DND-41 (cell line): ENCODE measurements at regions not wholly inside any gene's neighbourhood (a gene's known extent, or its start where the extent isn't known, plus 50 kb on each side); places are given as distances from the start of the nearest gene placed in this dataset.
A peak's percentile ranks its signal among the peaks of the same experiment; 100 is the strongest.

Source experiments
- ATAC-seq: fragments of 200-7000 bp; cut with Tn5 transposase; 3 replicates; pipeline ENCODE4 v1.9.1; 2021; ENCODE audit warnings: low read depth; ENCODE audit not compliant: insufficient read depth
- DNase-seq: peaks from one replicate; pipeline ENCODE4 v3.0.0-alpha.2; 2020
- H2AFZ ChIP-seq: 2 replicates; pipeline ENCODE4 v1.6.0; 2012; ENCODE audit warnings: low read depth, low read length
- H3K27ac ChIP-seq: 2 replicates; pipeline ENCODE4 v1.5.1; 2012; ENCODE audit warnings: low read length, inconsistent platforms
- H3K27me3 ChIP-seq: fragments of 200-600 bp; sonication (generic); 2 replicates; pipeline ENCODE4 v1.6.0; 2012; ENCODE audit warnings: low read length, mild to moderate bottlenecking, inconsistent platforms; ENCODE audit not compliant: insufficient read depth, poor library complexity
- H3K36me3 ChIP-seq: 2 replicates; pipeline ENCODE4 v1.5.1; 2012; ENCODE audit warnings: low read length, inconsistent platforms; ENCODE audit not compliant: insufficient read depth
- H3K4me1 ChIP-seq: 2 replicates; pipeline ENCODE4 v1.5.1; 2012; ENCODE audit warnings: mild to moderate bottlenecking, low read length; ENCODE audit not compliant: insufficient read depth
- H3K4me2 ChIP-seq: 2 replicates; pipeline ENCODE4 v1.6.0; 2012; ENCODE audit warnings: mild to moderate bottlenecking, moderate library complexity, low read length, inconsistent platforms; ENCODE audit not compliant: insufficient read depth
- H3K4me3 ChIP-seq, 2 experiments: fragments of 200-600 bp in 1 of 2; shearing (Covaris generic) in 1 of 2; 2 replicates each; pipeline ENCODE4 v1.5.1; 2012 to 2016; ENCODE audit warnings: inconsistent platforms in 2 of 2, low read length in 2 of 2, mild to moderate bottlenecking in 2 of 2, low read depth in 1 of 2, moderate library complexity in 1 of 2
- H3K79me2 ChIP-seq: 2 replicates; pipeline ENCODE4 v1.6.0; 2012; ENCODE audit warnings: low read length, inconsistent platforms; ENCODE audit not compliant: insufficient read depth
- H3K9ac ChIP-seq: 2 replicates; pipeline ENCODE4 v1.6.0; 2012; ENCODE audit warnings: low read depth, mild to moderate bottlenecking, inconsistent platforms, low read length, moderate library complexity
- H3K9me3 ChIP-seq: 2 replicates; pipeline ENCODE4 v1.5.1; 2012; ENCODE audit warnings: low read length, moderate library complexity, mild to moderate bottlenecking, inconsistent platforms; ENCODE audit not compliant: insufficient read depth, severe bottlenecking
- H4K20me1 ChIP-seq: 2 replicates; pipeline ENCODE4 v1.6.0; 2012; ENCODE audit warnings: low read length; ENCODE audit not compliant: insufficient read depth
- EZH2 ChIP-seq: IDR thresholded peaks from 3 replicates; pipeline ENCODE4 v1.6.1; 2012; ENCODE audit warnings: borderline replicate concordance, low read depth, mild to moderate bottlenecking, moderate library complexity, low read length, inconsistent platforms; ENCODE audit not compliant: severe bottlenecking
- TF ChIP-seq, protein P1 (sequence below): IDR thresholded peaks from 2 replicates; pipeline ENCODE4 v1.5.1; 2012; ENCODE audit warnings: borderline replicate concordance, low read length, moderate library complexity, mild to moderate bottlenecking; ENCODE audit not compliant: poor library complexity, severe bottlenecking; ENCODE audit errors: extremely low read depth

DNA sequence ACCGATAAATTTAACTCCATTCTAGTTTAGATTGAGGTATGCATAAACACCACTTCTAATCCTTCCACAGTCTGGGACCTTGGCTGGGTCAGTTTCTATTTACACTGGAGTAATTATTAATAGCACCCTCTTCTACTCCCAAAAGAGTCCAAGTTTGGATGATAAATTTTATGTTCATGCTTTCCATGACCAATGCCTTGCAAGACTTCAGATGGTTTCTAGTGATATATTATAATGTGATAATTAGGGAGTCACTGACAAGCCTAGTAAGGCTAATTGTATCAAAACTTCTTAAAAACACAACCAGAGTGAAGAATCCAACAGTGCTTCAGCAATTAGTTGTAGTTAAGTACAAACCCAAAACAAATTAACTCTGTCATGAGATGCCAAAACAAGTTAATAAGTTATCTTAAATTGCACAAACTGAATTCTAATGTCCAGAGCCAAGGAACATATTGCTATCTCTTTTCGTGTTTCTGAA, 489.6 kb downstream of the TTLL7 start:
- Histone ChIP-seq H3K27ac (no peak overlapping the region), H3K4me3 (no peak overlapping the region), H3K4me1 (peaks cover 21% of the 10 kb centered on the region), H3K36me3 (no peaks in the 10 kb centered on the region), H3K27me3 (no peaks in the 10 kb centered on the region), H3K9me3 (no peaks in the 10 kb centered on the region), H3K9ac (no peak overlapping the region), H3K4me2 (peak overlapping the region; percentile 58; the same call in 1 of the 2 replicates), H4K20me1 (no peaks in the 10 kb centered on the region), H2AFZ (no peak overlapping the region), H3K79me2 (no peaks in the 10 kb centered on the region)
- ATAC-seq (no peak), DNase-seq (no peak)
- TF ChIP-seq, protein P1, sequence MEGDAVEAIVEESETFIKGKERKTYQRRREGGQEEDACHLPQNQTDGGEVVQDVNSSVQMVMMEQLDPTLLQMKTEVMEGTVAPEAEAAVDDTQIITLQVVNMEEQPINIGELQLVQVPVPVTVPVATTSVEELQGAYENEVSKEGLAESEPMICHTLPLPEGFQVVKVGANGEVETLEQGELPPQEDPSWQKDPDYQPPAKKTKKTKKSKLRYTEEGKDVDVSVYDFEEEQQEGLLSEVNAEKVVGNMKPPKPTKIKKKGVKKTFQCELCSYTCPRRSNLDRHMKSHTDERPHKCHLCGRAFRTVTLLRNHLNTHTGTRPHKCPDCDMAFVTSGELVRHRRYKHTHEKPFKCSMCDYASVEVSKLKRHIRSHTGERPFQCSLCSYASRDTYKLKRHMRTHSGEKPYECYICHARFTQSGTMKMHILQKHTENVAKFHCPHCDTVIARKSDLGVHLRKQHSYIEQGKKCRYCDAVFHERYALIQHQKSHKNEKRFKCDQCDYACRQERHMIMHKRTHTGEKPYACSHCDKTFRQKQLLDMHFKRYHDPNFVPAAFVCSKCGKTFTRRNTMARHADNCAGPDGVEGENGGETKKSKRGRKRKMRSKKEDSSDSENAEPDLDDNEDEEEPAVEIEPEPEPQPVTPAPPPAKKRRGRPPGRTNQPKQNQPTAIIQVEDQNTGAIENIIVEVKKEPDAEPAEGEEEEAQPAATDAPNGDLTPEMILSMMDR: no peak
- TF ChIP-seq EZH2: no peak

DNA sequence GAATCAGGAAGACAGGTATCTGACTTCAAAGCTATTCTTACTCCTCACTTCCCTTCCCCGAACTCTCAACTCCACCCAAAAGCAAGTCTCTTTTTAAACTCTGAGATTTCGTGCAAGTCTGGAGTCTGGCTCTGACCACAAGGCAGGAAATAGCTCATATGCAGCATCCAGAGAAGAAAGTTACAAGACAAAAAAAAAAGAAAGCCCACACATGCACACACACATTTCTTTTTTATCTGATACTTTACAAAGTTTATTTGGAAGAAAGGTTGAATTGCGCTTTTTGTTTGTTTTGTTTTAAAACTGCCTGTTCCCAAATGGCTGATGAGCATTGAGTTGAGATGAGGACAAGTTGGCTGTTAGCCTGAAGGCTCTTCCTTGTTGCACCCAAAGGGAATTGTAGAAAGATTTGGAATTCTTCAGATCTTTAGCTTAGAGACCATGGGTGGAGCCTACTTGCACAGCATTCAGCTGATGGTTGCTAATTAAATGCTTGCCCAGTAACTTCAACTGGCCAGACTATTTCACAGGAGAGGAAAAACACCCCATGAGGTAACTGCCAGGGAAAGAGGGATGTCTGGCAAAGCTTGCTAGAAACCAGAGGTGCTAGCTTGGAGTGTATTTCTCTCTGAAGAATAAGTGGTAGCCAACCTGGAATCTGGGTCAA, 490.3 kb downstream of the TTLL7 start:
- peak; percentile 100 for ATAC-seq
- TF ChIP-seq, protein P1: no peak
- no peak for TF ChIP-seq EZH2
- Histone ChIP-seq H3K9ac (no peak overlapping the region), H2AFZ (peak overlapping the region; percentile 20), H3K27ac (peak overlapping the region; percentile 69), H3K4me2 (peak overlapping the region; percentile 58), H3K36me3 (no peaks in the 10 kb centered on the region), H3K79me2 (no peaks in the 10 kb centered on the region), H3K27me3 (no peaks in the 10 kb centered on the region), H3K4me3 (peak overlapping the region in 1 of 2 experiments; percentile 13; a peak in 1 of 4 replicates), H3K4me1 (peaks cover 21% of the 10 kb centered on the region), H4K20me1 (no peaks in the 10 kb centered on the region), H3K9me3 (no peaks in the 10 kb centered on the region)
- peak; percentile 73 for DNase-seq

DNA sequence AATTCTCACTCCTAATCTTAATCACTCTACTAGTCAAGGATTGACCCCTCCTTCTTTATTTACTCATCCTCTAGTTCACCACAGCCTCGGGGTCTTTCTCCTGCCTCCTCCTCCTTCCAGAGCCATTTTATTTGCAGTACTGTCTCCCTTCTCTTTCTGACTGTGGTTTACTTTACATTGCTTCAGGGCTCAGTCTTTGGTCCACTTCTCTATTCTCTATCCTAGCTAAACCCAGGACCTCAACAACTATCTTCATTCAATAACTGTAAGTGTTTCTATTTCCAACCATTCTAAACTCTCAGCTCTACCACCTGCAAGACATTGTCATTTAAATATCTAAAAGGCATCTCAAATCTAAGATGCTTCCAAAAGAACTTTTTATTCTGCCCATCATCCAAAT, 493.8 kb downstream of the TTLL7 start:
- no peak for TF ChIP-seq EZH2
- TF ChIP-seq, protein P1: no peak
- Histone ChIP-seq H3K27me3 (no peaks in the 10 kb centered on the region), H3K36me3 (no peaks in the 10 kb centered on the region), H3K27ac (no peak overlapping the region), H3K9ac (no peak overlapping the region), H3K9me3 (no peaks in the 10 kb centered on the region), H3K79me2 (no peaks in the 10 kb centered on the region), H3K4me3 (no peak overlapping the region), H2AFZ (no peak overlapping the region), H3K4me2 (no peak overlapping the region), H4K20me1 (no peaks in the 10 kb centered on the region), H3K4me1 (peaks cover 21% of the 10 kb centered on the region)
- no peak for ATAC-seq
- no peak for DNase-seq
